T-cell (primary cell): ENCODE measurements at regions not wholly inside any gene's neighbourhood (a gene's known extent, or its start where the extent isn't known, plus 50 kb on each side); places are given as distances from the start of the nearest gene placed in this dataset.

Source experiments
- ATAC-seq, 4 experiments: fragments of 200-7000 bp in 3 of 4; fragments of 150-1000 bp in 1 of 4; cut with Tn5 transposase; replicated peaks in 1 of 4; 1 replicate in 3 of 4; 2 replicates in 1 of 4; pipeline ENCODE4 v1.10.0; 2021; ENCODE audit warnings: moderate library complexity in 3 of 4, mild to moderate bottlenecking in 2 of 4, moderate number of reproducible peaks in 1 of 4
- CTCF ChIA-PET, 2 donors: fragments of 300-600 bp; sonication (Branson Sonifier 250); formaldehyde crosslinking; loops; one replicate each; lab custom pipeline; 2022; ENCODE audit warnings: antibody characterized with exemption in 2 of 2; lab: Charles Lee
- POLR2A ChIA-PET, 2 donors: fragments of 300-600 bp; sonication (Branson Sonifier 250); formaldehyde crosslinking; loops; one replicate each; lab custom pipeline; 2022; ENCODE audit warnings: antibody characterized with exemption in 2 of 2; lab: Charles Lee
- DNase-seq, 35 experiments: peaks; one replicate each; pipeline versions ENCODE4 v3.0.0 to v3.0.0-alpha.2; 2013 to 2023
- H3K27ac ChIP-seq: one replicate; pipeline ENCODE4 v1.5.1; 2013; ENCODE audit warnings: low read length
- H3K27me3 ChIP-seq, 2 experiments: replicated peaks in 1 of 2; 1 replicate in 1 of 2; 2 replicates in 1 of 2; pipeline versions ENCODE4 v1.6.1 to v1.7.0; 2013; ENCODE audit warnings: low read length in 1 of 2, mixed read lengths in 1 of 2; ENCODE audit not compliant: control insufficient read depth in 2 of 2, insufficient read depth in 2 of 2; ENCODE audit errors: extremely low read depth in 1 of 2
- H3K36me3 ChIP-seq, 2 donors: 1 replicate in 1 of 2; 2 replicates in 1 of 2; pipeline versions ENCODE4 v1.6.1 to v1.7.0; 2013; ENCODE audit warnings: low read length in 1 of 2; ENCODE audit not compliant: control insufficient read depth in 2 of 2, insufficient read depth in 1 of 2; ENCODE audit errors: extremely low read depth in 1 of 2
- H3K4me1 ChIP-seq, 2 experiments: 1 replicate in 1 of 2; 2 replicates in 1 of 2; pipeline versions ENCODE4 v1.6.1 to v1.7.0; 2013; ENCODE audit warnings: low read length in 2 of 2, mixed read lengths in 1 of 2; ENCODE audit not compliant: insufficient read depth in 2 of 2, control insufficient read depth in 1 of 2; ENCODE audit errors: extremely low read depth in 1 of 2
- H3K4me3 ChIP-seq, 2 donors: 1 replicate in 1 of 2; 2 replicates in 1 of 2; pipeline versions ENCODE4 v1.5.1 to v1.7.0; 2013; ENCODE audit warnings: mild to moderate bottlenecking in 2 of 2, low read length in 1 of 2, moderate library complexity in 1 of 2; ENCODE audit not compliant: control insufficient read depth in 1 of 2; ENCODE audit errors: extremely low read depth in 1 of 2
- H3K9me3 ChIP-seq: 2 replicates; pipeline ENCODE4 v1.7.0; 2013
- H3K27ac Mint-ChIP-seq, 2 donors: one replicate each; pipeline ENCODE4 v1.8.0; 2020 to 2021; ENCODE audit warnings: mild to moderate bottlenecking in 2 of 2, mixed read lengths in 2 of 2
- H3K27me3 Mint-ChIP-seq, 2 donors: one replicate each; pipeline ENCODE4 v1.8.0; 2021 to 2022; ENCODE audit warnings: mixed read lengths in 2 of 2
- H3K36me3 Mint-ChIP-seq: one replicate; pipeline ENCODE4 v1.8.0; 2021; ENCODE audit warnings: mixed read lengths
- H3K4me1 Mint-ChIP-seq, 3 donors: one replicate each; pipeline ENCODE4 v1.8.0; 2020 to 2022; ENCODE audit warnings: mixed read lengths in 3 of 3, mild to moderate bottlenecking in 1 of 3
- H3K4me3 Mint-ChIP-seq, 3 donors: one replicate each; pipeline ENCODE4 v1.8.0; 2020 to 2022; ENCODE audit warnings: mild to moderate bottlenecking in 3 of 3, mixed read lengths in 3 of 3, moderate library complexity in 3 of 3
- H3K9me3 Mint-ChIP-seq, 3 donors: one replicate each; pipeline ENCODE4 v1.8.0; 2020 to 2022; ENCODE audit warnings: mixed read lengths in 3 of 3
- WGBS: methylation state at CpG from one replicate; pipeline ENCODE4 v1.1.5; 2013; ENCODE audit warnings: missing lambda C conversion rate; ENCODE audit not compliant: insufficient coverage; 5-methylcytosine and 5-hydroxymethylcytosine counted together

DNA sequence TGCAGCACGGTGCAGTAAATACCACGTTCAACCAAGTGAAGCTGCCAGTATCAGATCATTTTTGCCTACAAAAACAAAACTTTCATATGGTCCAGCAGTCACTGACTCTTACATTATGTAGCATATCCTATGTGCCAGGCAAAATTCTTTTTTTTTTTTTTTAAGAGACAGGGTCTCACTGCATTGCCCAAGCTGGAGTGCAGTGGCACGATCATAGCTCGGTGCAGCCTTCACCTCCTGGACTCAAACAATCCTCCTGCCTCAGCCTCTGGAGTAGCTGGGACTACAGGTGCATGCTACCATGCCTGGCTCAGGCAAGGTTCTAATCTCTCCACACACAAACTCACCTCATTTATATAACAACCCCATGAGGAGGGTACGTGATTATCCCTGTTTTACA lies 208.6 kb upstream of the JARID2 start:
- H3K9me3 Mint-ChIP-seq: no peaks in the 10 kb centered on the region
- no peak for DNase-seq
- H3K36me3 Mint-ChIP-seq: no peaks in the 10 kb centered on the region
- ChIA-PET POLR2A (interaction anchor here (0.5 to 0.6 kb wide), 2 partner anchors 54 to 324 kb away, joined by 3 read pairs; no protein-coding TSS in a partner anchor), CTCF (no interaction called here)
- H3K4me3 Mint-ChIP-seq: no peak overlapping the region
- H3K27me3 ChIP-seq: peaks cover 0 to 2% of the 10 kb centered on the region in 2 experiments
- H3K27ac Mint-ChIP-seq: no peak overlapping the region
- no peaks in the 10 kb centered on the region for H3K27me3 Mint-ChIP-seq
- peaks cover 0 to 12% (median 4%) of the 10 kb centered on the region in 3 donors for H3K4me1 Mint-ChIP-seq
- no peaks in the 10 kb centered on the region for H3K36me3 ChIP-seq
- H3K4me3 ChIP-seq: no peak overlapping the region
- ATAC-seq: no peak
- H3K9me3 ChIP-seq: no peaks in the 10 kb centered on the region
- no peak overlapping the region for H3K27ac ChIP-seq
- no peaks in the 10 kb centered on the region for H3K4me1 ChIP-seq
- WGBS: 98% methylated on average over 4 of the region's 5 CpGs

DNA sequence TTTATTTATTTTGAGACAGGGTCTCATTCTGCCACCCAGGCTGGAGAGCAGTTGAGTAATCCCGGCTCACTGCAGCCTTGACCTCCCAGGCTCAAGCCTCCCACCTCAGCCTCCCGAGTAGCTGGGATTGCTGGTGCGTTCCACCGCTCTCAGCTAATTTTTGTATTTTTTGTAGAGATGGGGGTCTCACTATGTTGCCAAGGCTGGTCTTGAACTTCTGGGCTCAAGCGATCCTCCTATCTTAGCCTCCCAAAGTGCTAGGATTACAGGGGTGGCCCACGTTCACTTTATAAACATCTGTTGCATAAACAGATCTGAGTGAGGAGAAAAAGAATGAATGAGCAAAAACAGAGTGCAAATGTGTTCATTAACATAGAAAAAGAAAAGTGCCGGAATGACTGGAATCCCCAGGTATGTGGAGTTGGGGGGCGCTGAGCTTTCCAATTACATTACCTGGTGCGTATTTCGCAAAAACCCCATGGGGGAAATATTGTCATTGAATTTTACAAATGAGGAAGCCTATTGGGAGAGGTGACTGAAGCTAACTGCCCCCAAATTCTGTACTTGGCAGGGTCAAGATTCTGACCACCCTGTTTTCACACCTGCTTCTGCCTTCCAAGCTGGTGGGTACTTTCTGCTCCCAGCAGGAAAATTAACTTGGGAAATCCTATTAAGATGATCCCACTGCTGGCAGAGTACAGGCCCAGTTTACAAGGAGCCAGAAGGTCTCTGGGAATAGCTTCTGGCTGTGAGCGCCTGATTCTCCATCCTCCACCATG lies 207.7 kb upstream of the JARID2 start:
- ATAC-seq: no peak
- Histone ChIP-seq H3K4me3 (no peak overlapping the region), H3K27me3 (peaks cover 0 to 2% of the 10 kb centered on the region in 2 experiments), H3K9me3 (no peaks in the 10 kb centered on the region), H3K36me3 (no peaks in the 10 kb centered on the region), H3K4me1 (no peaks in the 10 kb centered on the region), H3K27ac (no peak overlapping the region)
- no peak overlapping the region for H3K27ac Mint-ChIP-seq
- peaks cover 0 to 6% (median 4%) of the 10 kb centered on the region in 3 donors for H3K4me1 Mint-ChIP-seq
- DNase-seq: no peak
- no peak overlapping the region for H3K4me3 Mint-ChIP-seq
- POLR2A ChIA-PET: no interaction called here
- H3K27me3 Mint-ChIP-seq: no peaks in the 10 kb centered on the region
- no peaks in the 10 kb centered on the region for H3K36me3 Mint-ChIP-seq
- CTCF ChIA-PET: no interaction called here
- WGBS: 100% methylated on average over 3 of the region's 11 CpGs
- no peaks in the 10 kb centered on the region for H3K9me3 Mint-ChIP-seq

DNA sequence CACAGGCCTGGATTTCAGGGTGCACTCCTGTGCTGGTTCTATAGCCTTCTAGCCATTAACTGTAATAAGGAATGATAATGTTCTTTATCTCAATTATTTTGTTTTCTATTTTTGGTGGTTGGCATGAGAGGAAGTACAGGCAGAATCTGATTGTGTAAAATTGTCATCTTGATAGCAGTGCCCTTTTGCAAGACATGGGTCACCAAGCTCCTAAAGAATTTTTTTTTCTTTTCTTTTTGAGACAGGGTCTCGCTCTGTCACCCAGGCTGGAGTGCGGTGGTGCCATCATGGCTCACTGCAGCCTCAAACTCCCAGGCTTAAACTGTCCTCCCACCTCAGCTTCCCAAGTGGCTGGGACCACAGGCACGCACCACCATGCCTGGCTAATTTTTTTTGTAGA lies 206.7 kb upstream of the JARID2 start:
- ATAC-seq (no peak), DNase-seq (no peak)
- Mint-ChIP-seq H3K4me3 (no peak overlapping the region), H3K27ac (no peak overlapping the region), H3K27me3 (no peaks in the 10 kb centered on the region), H3K4me1 (no peaks in the 10 kb centered on the region), H3K36me3 (no peaks in the 10 kb centered on the region), H3K9me3 (no peaks in the 10 kb centered on the region)
- WGBS: 92% methylated on average over 3 of the region's 3 CpGs
- Histone ChIP-seq H3K27me3 (peaks cover 0 to 2% of the 10 kb centered on the region in 2 experiments), H3K4me1 (no peaks in the 10 kb centered on the region), H3K36me3 (no peaks in the 10 kb centered on the region), H3K9me3 (no peaks in the 10 kb centered on the region), H3K27ac (no peak overlapping the region), H3K4me3 (no peak overlapping the region)
- POLR2A ChIA-PET: no interaction called here
- CTCF ChIA-PET: no interaction called here

DNA sequence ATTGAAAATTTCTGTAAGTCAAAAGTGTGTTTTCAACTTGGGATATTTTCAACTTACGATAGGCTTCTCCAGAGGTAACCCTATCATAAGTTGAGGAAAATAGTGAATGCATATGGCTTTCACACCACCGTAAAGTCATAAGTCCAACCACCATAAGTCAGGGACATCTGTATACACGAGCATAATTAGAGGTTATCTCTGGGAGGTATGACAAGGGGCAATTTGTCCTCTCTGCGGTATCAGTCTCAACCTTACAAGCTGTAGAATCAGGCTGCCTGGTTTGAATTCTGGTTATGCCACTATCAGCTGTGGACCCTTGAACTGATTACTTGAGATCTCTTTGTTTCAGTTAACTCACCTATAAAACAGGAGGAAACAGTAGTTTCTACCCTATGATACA lies 202.9 kb upstream of the JARID2 start:
- Histone ChIP-seq H3K4me3 (no peak overlapping the region), H3K27me3 (peaks cover 0 to 1% of the 10 kb centered on the region in 2 experiments), H3K9me3 (no peaks in the 10 kb centered on the region), H3K4me1 (no peaks in the 10 kb centered on the region), H3K27ac (no peak overlapping the region), H3K36me3 (no peaks in the 10 kb centered on the region)
- ATAC-seq (no peak), DNase-seq (no peak)
- no CpG with 5 or more reads among the region's 4 CpGs for WGBS
- H3K4me3 Mint-ChIP-seq: no peak overlapping the region
- no peaks in the 10 kb centered on the region for H3K9me3 Mint-ChIP-seq
- no peaks in the 10 kb centered on the region for H3K4me1 Mint-ChIP-seq
- ChIA-PET CTCF (interaction anchor here in 1 of 2 donors (1.2 kb wide), 1 partner anchor 560 kb away, joined by 4 read pairs; no protein-coding TSS in a partner anchor), POLR2A (no interaction called here)
- no peaks in the 10 kb centered on the region for H3K27me3 Mint-ChIP-seq
- H3K36me3 Mint-ChIP-seq: no peaks in the 10 kb centered on the region
- no peak overlapping the region for H3K27ac Mint-ChIP-seq

DNA sequence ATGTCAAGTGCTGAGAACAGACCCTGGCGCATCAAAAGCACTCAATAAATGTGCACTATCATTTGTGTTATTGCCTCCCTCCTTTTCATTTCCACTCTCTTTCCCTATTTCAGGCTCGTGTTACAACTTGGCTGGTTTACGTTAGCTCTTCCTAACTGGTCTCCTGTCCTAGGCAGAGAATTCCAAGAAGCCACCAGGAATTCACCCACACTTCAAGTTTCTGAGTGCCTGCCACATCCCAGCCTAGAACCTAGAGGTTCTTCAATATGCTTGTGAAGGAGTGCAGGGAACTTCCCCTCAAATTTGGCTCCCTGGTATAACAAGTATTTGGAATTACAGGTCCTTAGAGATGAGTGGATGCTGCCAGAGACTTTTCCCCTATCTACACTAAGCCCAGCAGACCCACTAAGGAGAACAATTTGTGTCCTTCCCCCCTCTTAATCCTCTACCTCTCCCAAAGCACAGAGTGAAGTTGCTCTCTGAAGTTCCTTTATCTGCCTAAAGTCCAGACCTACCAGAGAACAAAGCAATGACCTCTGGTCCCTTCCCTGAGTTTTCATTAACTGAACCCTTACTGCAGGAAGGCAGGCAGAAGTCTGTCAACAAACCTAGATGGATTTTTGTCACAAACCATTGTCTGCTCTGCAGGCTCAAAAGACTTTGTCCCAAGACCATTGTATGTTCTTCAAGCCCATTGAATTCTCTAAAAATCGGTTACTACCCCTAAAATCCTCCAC lies 201.6 kb upstream of the JARID2 start:
- H3K9me3 ChIP-seq: no peaks in the 10 kb centered on the region
- CTCF ChIA-PET: interaction anchor here in 1 of 2 donors (0.7 kb wide), 1 partner anchor 21 kb away, joined by 3 read pairs; no protein-coding TSS in a partner anchor
- no peaks in the 10 kb centered on the region for H3K27me3 Mint-ChIP-seq

GRCh38 chr6:15044948-15045347 lies 200.9 kb upstream of the JARID2 start:
- no peaks in the 10 kb centered on the region for H3K27me3 Mint-ChIP-seq
- no CpG with 5 or more reads among the region's 2 CpGs for WGBS
- DNase-seq (no peak), ATAC-seq (no peak)
- ChIA-PET CTCF (no interaction called here), POLR2A (no interaction called here)
- Histone ChIP-seq H3K27ac (no peak overlapping the region), H3K4me3 (no peak overlapping the region), H3K27me3 (no peaks in the 10 kb centered on the region), H3K9me3 (no peaks in the 10 kb centered on the region), H3K36me3 (no peaks in the 10 kb centered on the region), H3K4me1 (no peaks in the 10 kb centered on the region)
- no peak overlapping the region for H3K4me3 Mint-ChIP-seq
- no peaks in the 10 kb centered on the region for H3K4me1 Mint-ChIP-seq
- H3K9me3 Mint-ChIP-seq: no peaks in the 10 kb centered on the region
- H3K27ac Mint-ChIP-seq: no peak overlapping the region
- H3K36me3 Mint-ChIP-seq: no peaks in the 10 kb centered on the region

More for the DNA sequence above, 201.6 kb upstream of the JARID2 start:
- no peaks in the 10 kb centered on the region for H3K36me3 Mint-ChIP-seq
- Histone ChIP-seq H3K27me3 (no peaks in the 10 kb centered on the region), H3K4me3 (no peak overlapping the region), H3K36me3 (no peaks in the 10 kb centered on the region), H3K27ac (no peak overlapping the region), H3K4me1 (no peaks in the 10 kb centered on the region)
- no peak overlapping the region for H3K27ac Mint-ChIP-seq
- H3K4me3 Mint-ChIP-seq: no peak overlapping the region
- H3K9me3 Mint-ChIP-seq: no peaks in the 10 kb centered on the region
- ATAC-seq (no peak), DNase-seq (no peak)
- POLR2A ChIA-PET: no interaction called here
- WGBS: no CpG with 5 or more reads among the region's 4 CpGs
- H3K4me1 Mint-ChIP-seq: no peaks in the 10 kb centered on the region
